HepG2 (cell line): ENCODE measurements at regions not wholly inside any gene's neighbourhood (a gene's known extent, or its start where the extent isn't known, plus 50 kb on each side); places are given as distances from the start of the nearest gene placed in this dataset.

Experiments used
- ATAC-seq: fragments of 200-7000 bp; cut with Tn5 transposase; 3 replicates; pipeline ENCODE4 v1.9.1; 2020; ENCODE audit warnings: mild to moderate bottlenecking, moderate library complexity
- BruUV-seq: library from RNA; stranded (reverse); fragments of 400-500 nt; replicated peaks from 2 replicates; lab custom pipeline; 2021; lab: Mats Ljungman, UMichigan
- CTCF ChIA-PET: fragments of 300-600 bp; formaldehyde crosslinking; extraction: SDS; loops from one replicate; lab custom pipeline; 2021; ENCODE audit warnings: low total read pairs, inconsistent platforms, low intra/inter-chr PET ratio; lab: Yijun Ruan, JAX
- POLR2A ChIA-PET: fragments of 350-600 bp; sonication (Branson Sonifier 250); formaldehyde crosslinking; loops from one replicate; lab custom pipeline; 2020; ENCODE audit warnings: antibody characterized with exemption, inconsistent platforms; lab: Yijun Ruan, JAX
- DNase-seq: peaks from one replicate; pipeline ENCODE4 v3.0.0-alpha.2; 2015; ENCODE audit warnings: low spot score
- FAIRE-seq: peaks from 3 replicates; lab custom pipeline; 2011; peaks lifted over from hg19 to GRCh38; lab: Jason Lieb, UNC
- H2AFZ ChIP-seq: one replicate; pipeline ENCODE4 v1.6.1; 2011; ENCODE audit warnings: low read length, inconsistent platforms
- H3K27ac ChIP-seq: fragments of 300-600 bp; 3 replicates; pipeline ENCODE4 v1.8.0; 2011; ENCODE audit warnings: mixed run types, mild to moderate bottlenecking, mixed read lengths, low read length, inconsistent platforms; ENCODE audit not compliant: insufficient read depth; ENCODE audit errors: extremely low read length
- H3K27me3 ChIP-seq, 2 experiments: fragments of 200-600 bp in 1 of 2; 2 replicates in 1 of 2; 3 replicates in 1 of 2; pipeline versions ENCODE4 v1.6.0 to v1.8.0; 2011; ENCODE audit warnings: low read length in 2 of 2, mild to moderate bottlenecking in 2 of 2, moderate library complexity in 2 of 2, inconsistent platforms in 1 of 2; ENCODE audit not compliant: insufficient read depth in 2 of 2, control insufficient read depth in 1 of 2
- H3K36me3 ChIP-seq, 2 experiments: fragments of 200-600 bp in 1 of 2; replicated peaks in 1 of 2; 2 replicates in 1 of 2; 3 replicates in 1 of 2; pipeline versions ENCODE4 v1.5.1 to v1.8.0; 2011; ENCODE audit warnings: low read length in 2 of 2, inconsistent platforms in 1 of 2; ENCODE audit not compliant: insufficient read depth in 2 of 2, control insufficient read depth in 1 of 2
- H3K4me1 ChIP-seq: 2 replicates; pipeline ENCODE4 v1.5.1; 2012; ENCODE audit warnings: low read length, inconsistent platforms; ENCODE audit not compliant: insufficient read depth
- H3K4me2 ChIP-seq: 2 replicates; pipeline ENCODE4 v1.6.0; 2011; ENCODE audit warnings: low read depth, low read length, inconsistent platforms
- H3K4me3 ChIP-seq, 3 experiments: fragments of 200-600 bp in 1 of 3; sonication (generic), shearing (Covaris generic) in 1 of 3; replicated peaks in 1 of 3; 2 replicates each; pipeline ENCODE4 v1.5.1; 2011 to 2016; ENCODE audit warnings: low read length in 3 of 3, inconsistent platforms in 2 of 3, low read depth in 2 of 3, mild to moderate bottlenecking in 2 of 3, control low read depth in 1 of 3, mixed read lengths in 1 of 3; ENCODE audit not compliant: insufficient read depth in 1 of 3
- H3K79me2 ChIP-seq: one replicate; pipeline ENCODE4 v1.6.1; 2011; ENCODE audit warnings: low read length, inconsistent platforms; ENCODE audit not compliant: insufficient read depth
- H3K9ac ChIP-seq: 2 replicates; pipeline ENCODE4 v1.6.0; 2011; ENCODE audit warnings: mild to moderate bottlenecking, low read depth, low read length, inconsistent platforms; ENCODE audit not compliant: insufficient read depth
- H3K9me3 ChIP-seq: 2 replicates; pipeline ENCODE4 v1.5.1; 2012; ENCODE audit warnings: mild to moderate bottlenecking, low read length
- H4K20me1 ChIP-seq: 2 replicates; pipeline ENCODE4 v1.6.0; 2011; ENCODE audit warnings: inconsistent platforms, mild to moderate bottlenecking, low read length, moderate library complexity; ENCODE audit not compliant: insufficient read depth
- ATF6 ChIP-seq: sonication (generic); formaldehyde crosslinking; conservative IDR thresholded peaks from 2 replicates; pipeline ENCODE4 v1.4.0; 2020; ENCODE audit warnings: missing genetic modification reagents
- CENPBD1 ChIP-seq: sonication (generic); formaldehyde crosslinking; IDR thresholded peaks from 2 replicates; pipeline ENCODE4 v1.8.0; 2022; ENCODE audit warnings: missing genetic modification reagents, low read depth, mild to moderate bottlenecking, borderline replicate concordance
- DPF2 ChIP-seq: sonication (generic); formaldehyde crosslinking; IDR thresholded peaks from 2 replicates; pipeline ENCODE4 v1.4.0; 2020; ENCODE audit warnings: mild to moderate bottlenecking, low read depth, missing genetic modification reagents, borderline replicate concordance
- MAFF ChIP-seq: IDR thresholded peaks from 2 replicates; pipeline ENCODE4 v1.6.1; 2011; ENCODE audit warnings: low read depth, low read length, improper control_type of control experiment
- MAFK ChIP-seq, 2 experiments: IDR thresholded peaks in 1 of 2; conservative IDR thresholded peaks in 1 of 2; 2 replicates each; pipeline ENCODE4 v1.6.1; 2011; ENCODE audit warnings: improper control_type of control experiment in 2 of 2, low read length in 2 of 2
- SCMH1 ChIP-seq: sonication (generic); formaldehyde crosslinking; IDR thresholded peaks from 2 replicates; pipeline ENCODE4 v1.9.0; 2021; ENCODE audit warnings: missing genetic modification reagents, mild to moderate bottlenecking, borderline replicate concordance
- TEAD3 ChIP-seq: optimal IDR thresholded peaks from 2 replicates; pipeline ENCODE3; 2016; ENCODE audit warnings: borderline replicate concordance
- ZNF275 ChIP-seq: sonication (generic); formaldehyde crosslinking; IDR thresholded peaks from 2 replicates; pipeline ENCODE4 v1.8.0; 2022; ENCODE audit warnings: missing genetic modification reagents, mild to moderate bottlenecking, inconsistent platforms, borderline replicate concordance
- ZNF280B ChIP-seq: sonication (generic); formaldehyde crosslinking; IDR thresholded peaks from 2 replicates; pipeline ENCODE4 v1.5.0; 2020; ENCODE audit warnings: missing genetic modification reagents, mild to moderate bottlenecking, borderline replicate concordance
- ZNF543 ChIP-seq: sonication (generic); formaldehyde crosslinking; IDR thresholded peaks from 2 replicates; pipeline ENCODE4 v1.4.0; 2020; ENCODE audit warnings: mild to moderate bottlenecking, missing genetic modification reagents
- ZNF550 ChIP-seq: sonication (generic); formaldehyde crosslinking; IDR thresholded peaks from 2 replicates; pipeline ENCODE4 v1.4.0; 2020; ENCODE audit warnings: mild to moderate bottlenecking, missing genetic modification reagents, borderline replicate concordance
- ZNF800 ChIP-seq: sonication (generic); formaldehyde crosslinking; IDR thresholded peaks from 2 replicates; pipeline ENCODE4 v1.4.0; 2020; ENCODE audit warnings: missing genetic modification reagents
- WGBS: methylation state at CpG from one replicate; pipeline ENCODE4 v1.1.6; 2017; ENCODE audit warnings: low lambda C conversion rate; 5-methylcytosine and 5-hydroxymethylcytosine counted together
- in situ Hi-C: cut with HindIII; loops from 2 replicates; pipeline ENCODE4 v1.10.0; 2017; ENCODE audit warnings: low pct_unique_long_range_greater_than_20kb; ENCODE audit not compliant: extremely low pct_ligation_motif_present
- intact Hi-C: fragments of 100-400 bp; cut with micrococcal nuclease; formaldehyde crosslinking; loops from one replicate; pipeline ENCODE4 v1.10.0; 2022; ENCODE audit not compliant: unreplicated experiment

GRCh38 chr2:49811502-49811901 lies 657.2 kb upstream of the FSHR start:
- 52% methylated on average over 4 of the region's 4 CpGs for WGBS
- H3K27ac ChIP-seq = no peak overlapping the region
- no peak overlapping the region for H3K4me2 ChIP-seq
- H3K9ac ChIP-seq = no peak overlapping the region
- ATAC-seq = no peak
- H3K4me3 ChIP-seq = no peak overlapping the region
- no peaks in the 10 kb centered on the region for H3K4me1 ChIP-seq
- in situ Hi-C loops = no loop called here
- intact Hi-C loops = no loop called here
- H3K9me3 ChIP-seq = no peaks in the 10 kb centered on the region
- DNase-seq = no peak
- CTCF ChIA-PET = no interaction called here
- POLR2A ChIA-PET = no interaction called here
- no peaks in the 10 kb centered on the region for H3K27me3 ChIP-seq
- no peak overlapping the region for H2AFZ ChIP-seq
- TF ChIP-seq MAFF (peak; percentile 58), SCMH1 (no peak), MAFK (conservative IDR thresholded peaks at IDR 0.05 in 1 of 2, IDR thresholded peaks at IDR 0.05 in 1 of 2; ENCODE audit: low read length in 2 of 2) (peak; percentile 47 to 68; a peak in 2 of 4 replicates), ZNF280B (CRISPR knock-in tag) (no peak)
- TF ChIP-seq, all 625 proteins: peak for 2
- Histone ChIP-seq H4K20me1 (no peaks in the 10 kb centered on the region), H3K36me3 (no peaks in the 10 kb centered on the region), H3K79me2 (no peaks in the 10 kb centered on the region)
- FAIRE-seq = no peak
- BruUV-seq = no TSS peak

GRCh38 chr2:49807689-49808088 lies 653.4 kb upstream of the FSHR start:
- Histone ChIP-seq H3K9ac (no peak overlapping the region), H3K36me3 (no peaks in the 10 kb centered on the region), H3K4me2 (no peak overlapping the region), H3K4me3 (no peak overlapping the region), H2AFZ (no peak overlapping the region), H3K79me2 (no peaks in the 10 kb centered on the region), H3K4me1 (no peaks in the 10 kb centered on the region), H3K27me3 (no peaks in the 10 kb centered on the region), H3K27ac (no peak overlapping the region), H4K20me1 (no peaks in the 10 kb centered on the region), H3K9me3 (no peaks in the 10 kb centered on the region)
- ChIA-PET POLR2A (no interaction called here), CTCF (no interaction called here)
- ATAC-seq (no peak), FAIRE-seq (no peak), DNase-seq (no peak)
- in situ Hi-C loops (no loop called here), intact Hi-C loops (no loop called here)
- BruUV-seq = no TSS peak
- TF ChIP-seq ZNF550 (CRISPR knock-in tag) = no peak
- TF ChIP-seq ZNF800 = no peak
- no peak for TF ChIP-seq CENPBD1 (CRISPR knock-in tag)
- TF ChIP-seq ZNF543 (CRISPR knock-in tag) = no peak
- TF ChIP-seq ZNF275 (CRISPR knock-in tag) = no peak
- no peak for TF ChIP-seq DPF2 (CRISPR knock-in tag)
- no peak for TF ChIP-seq TEAD3
- no peak for TF ChIP-seq ATF6 (CRISPR knock-in tag)
